B cell (primary cell): ENCODE measurements at regions not wholly inside any gene's neighbourhood (a gene's known extent, or its start where the extent isn't known, plus 50 kb on each side); places are given as distances from the start of the nearest gene placed in this dataset.

ENCODE experiments used
- ATAC-seq: fragments of 200-7000 bp; cut with Tn5 transposase; one replicate; pipeline ENCODE4 v1.10.0; 2021; ENCODE audit warnings: low read depth, mild to moderate bottlenecking, moderate number of reproducible peaks, moderate library complexity
- CTCF ChIA-PET: fragments of 350-600 bp; sonication (Branson Sonifier 250); formaldehyde crosslinking; loops from one replicate; lab custom pipeline; 2021; ENCODE audit warnings: antibody characterized with exemption, inconsistent platforms; lab: Charles Lee
- POLR2A ChIA-PET: fragments of 350-600 bp; sonication (Branson Sonifier 250); formaldehyde crosslinking; loops from one replicate; lab custom pipeline; 2021; ENCODE audit warnings: antibody characterized with exemption; lab: Charles Lee
- DNase-seq: peaks from one replicate; pipeline ENCODE4 v3.0.0; 2013
- H2AFZ ChIP-seq: 2 replicates; pipeline ENCODE4 v1.6.1; 2012; ENCODE audit warnings: mild to moderate bottlenecking, low read depth, low read length; ENCODE audit not compliant: insufficient read depth, poor library complexity, severe bottlenecking
- H3K27ac ChIP-seq, 2 donors: 1 replicate in 1 of 2; 2 replicates in 1 of 2; pipeline ENCODE4 v1.5.1; 2012 to 2013; ENCODE audit warnings: low read length in 2 of 2, mild to moderate bottlenecking in 2 of 2, moderate library complexity in 1 of 2
- H3K27me3 ChIP-seq, 4 experiments: fragments of 200-600 bp in 1 of 4; sonication (generic) in 1 of 4; replicated peaks in 1 of 4; 1 replicate in 2 of 4; 2 replicates in 2 of 4; pipeline versions ENCODE4 v1.6.1 to v1.7.0; 2013 to 2016; ENCODE audit warnings: low read length in 3 of 4, mild to moderate bottlenecking in 2 of 4, mixed read lengths in 1 of 4, moderate library complexity in 1 of 4; ENCODE audit not compliant: insufficient read depth in 4 of 4, control insufficient read depth in 3 of 4; ENCODE audit errors: control extremely low read depth in 1 of 4
- H3K36me3 ChIP-seq, 2 experiments: replicated peaks in 1 of 2; 1 replicate in 1 of 2; 2 replicates in 1 of 2; pipeline versions ENCODE4 v1.6.1 to v1.7.1; 2013; ENCODE audit warnings: low read length in 1 of 2; ENCODE audit not compliant: insufficient read depth in 2 of 2, control insufficient read depth in 1 of 2; ENCODE audit errors: control extremely low read depth in 1 of 2, extremely low read depth in 1 of 2
- H3K4me1 ChIP-seq, 2 donors: fragments of 200-600 bp in 1 of 2; sonication (generic) in 1 of 2; 1 replicate in 1 of 2; 2 replicates in 1 of 2; pipeline versions ENCODE4 v1.5.1 to v1.6.1; 2013 to 2017; ENCODE audit warnings: low read length in 2 of 2; ENCODE audit not compliant: control insufficient read depth in 2 of 2, insufficient read depth in 2 of 2
- H3K4me2 ChIP-seq: replicated peaks from 2 replicates; pipeline ENCODE3; 2012; ENCODE audit warnings: mild to moderate bottlenecking, low read depth, low read length; ENCODE audit not compliant: poor library complexity, severe bottlenecking
- H3K4me3 ChIP-seq, 5 experiments: fragments of 200-600 bp in 1 of 5; sonication (generic) in 1 of 5; 1 replicate in 3 of 5; 2 replicates in 2 of 5; pipeline versions ENCODE4 v1.5.1 to v1.7.0; 2011 to 2016; ENCODE audit warnings: low read length in 4 of 5, mild to moderate bottlenecking in 4 of 5, low read depth in 2 of 5, control low read depth in 1 of 5, moderate library complexity in 1 of 5; ENCODE audit not compliant: insufficient read depth in 1 of 5; ENCODE audit errors: control extremely low read depth in 1 of 5, extremely low read depth in 1 of 5
- H3K79me2 ChIP-seq: fragments of 200-600 bp; sonication (generic); one replicate; pipeline ENCODE4 v1.6.0; 2016; ENCODE audit warnings: low read length; ENCODE audit not compliant: control insufficient read depth, insufficient read depth
- H3K9ac ChIP-seq: fragments of 200-600 bp; sonication (generic); 2 replicates; pipeline ENCODE4 v1.6.1; 2017; ENCODE audit warnings: mild to moderate bottlenecking, low read length, moderate library complexity
- H3K9me3 ChIP-seq, 3 donors: one replicate each; pipeline versions ENCODE4 v1.6.1 to v1.7.1; 2013; ENCODE audit warnings: low read length in 2 of 3; ENCODE audit not compliant: control insufficient read depth in 2 of 3, insufficient read depth in 1 of 3; ENCODE audit errors: control extremely low read depth in 1 of 3
- H4K20me1 ChIP-seq: 2 replicates; pipeline ENCODE4 v1.6.0; 2012; ENCODE audit warnings: mild to moderate bottlenecking, low read length; ENCODE audit not compliant: insufficient read depth, control insufficient read depth, poor library complexity, severe bottlenecking
- H3K27ac Mint-ChIP-seq: one replicate; pipeline ENCODE4 v1.8.0; 2021; ENCODE audit warnings: mixed read lengths
- H3K27me3 Mint-ChIP-seq: one replicate; pipeline ENCODE4 v1.8.0; 2021; ENCODE audit warnings: mixed read lengths
- H3K4me1 Mint-ChIP-seq: one replicate; pipeline ENCODE4 v1.8.0; 2021; ENCODE audit warnings: mixed read lengths
- H3K4me3 Mint-ChIP-seq: one replicate; pipeline ENCODE4 v1.8.0; 2021; ENCODE audit warnings: mixed read lengths
- H3K9me3 Mint-ChIP-seq: one replicate; pipeline ENCODE4 v1.8.0; 2022; ENCODE audit warnings: mixed read lengths; ENCODE audit not compliant: insufficient read depth
- EZH2 ChIP-seq: IDR thresholded peaks from 2 replicates; pipeline ENCODE4 v1.6.1; 2012; ENCODE audit warnings: borderline replicate concordance, low read depth, mild to moderate bottlenecking, moderate library complexity, low read length; ENCODE audit not compliant: insufficient read depth, poor library complexity, severe bottlenecking
- WGBS: methylation state at CpG from one replicate; pipeline ENCODE4 v1.1.5; 2013; ENCODE audit warnings: missing lambda C conversion rate; ENCODE audit not compliant: insufficient coverage; 5-methylcytosine and 5-hydroxymethylcytosine counted together
- intact Hi-C: fragments of 100-400 bp; cut with micrococcal nuclease; formaldehyde crosslinking; loops from one replicate; pipeline ENCODE4 v1.10.0; 2022
- TF ChIP-seq, protein P1 (sequence below): fragments of 200-600 bp; IDR thresholded peaks from one replicate; pipeline ENCODE4 v1.8.0; 2022; ENCODE audit warnings: antibody characterized with exemption, mild to moderate bottlenecking

DNA sequence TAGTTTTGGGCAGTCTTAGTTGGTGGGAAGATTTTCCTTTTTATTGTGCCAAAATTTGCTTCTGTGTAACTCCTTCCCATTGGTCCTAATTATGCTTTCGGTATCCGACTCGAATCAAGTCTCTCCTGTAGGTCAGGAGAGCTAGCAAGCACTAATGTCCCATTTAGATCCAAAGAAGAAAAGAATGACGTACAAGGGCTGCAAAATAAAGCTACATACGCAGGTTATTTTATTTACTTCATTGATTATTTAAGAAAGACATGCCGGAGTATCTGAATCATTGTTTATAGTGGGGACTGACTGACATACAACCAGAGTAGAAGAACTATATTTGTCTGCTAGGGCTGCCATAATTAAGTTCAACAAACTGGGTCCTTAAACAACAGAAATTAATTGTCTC lies 648.5 kb downstream of the CPS1 start:
- Mint-ChIP-seq H3K27me3 (no peaks in the 10 kb centered on the region), H3K27ac (no peak overlapping the region), H3K9me3 (no peaks in the 10 kb centered on the region), H3K4me1 (no peaks in the 10 kb centered on the region), H3K4me3 (no peak overlapping the region)
- H2AFZ ChIP-seq, result no peak overlapping the region
- no peaks in the 10 kb centered on the region for H3K4me1 ChIP-seq
- H3K4me2 ChIP-seq, result no peak overlapping the region
- intact Hi-C loops, result no loop called here
- no peaks in the 10 kb centered on the region for H3K36me3 ChIP-seq
- ChIA-PET CTCF (no interaction called here), POLR2A (no interaction called here)
- DNase-seq (no peak), ATAC-seq (no peak)
- no CpG with 5 or more reads among the region's 6 CpGs for WGBS
- H3K79me2 ChIP-seq, result no peaks in the 10 kb centered on the region
- TF ChIP-seq, protein P1, sequence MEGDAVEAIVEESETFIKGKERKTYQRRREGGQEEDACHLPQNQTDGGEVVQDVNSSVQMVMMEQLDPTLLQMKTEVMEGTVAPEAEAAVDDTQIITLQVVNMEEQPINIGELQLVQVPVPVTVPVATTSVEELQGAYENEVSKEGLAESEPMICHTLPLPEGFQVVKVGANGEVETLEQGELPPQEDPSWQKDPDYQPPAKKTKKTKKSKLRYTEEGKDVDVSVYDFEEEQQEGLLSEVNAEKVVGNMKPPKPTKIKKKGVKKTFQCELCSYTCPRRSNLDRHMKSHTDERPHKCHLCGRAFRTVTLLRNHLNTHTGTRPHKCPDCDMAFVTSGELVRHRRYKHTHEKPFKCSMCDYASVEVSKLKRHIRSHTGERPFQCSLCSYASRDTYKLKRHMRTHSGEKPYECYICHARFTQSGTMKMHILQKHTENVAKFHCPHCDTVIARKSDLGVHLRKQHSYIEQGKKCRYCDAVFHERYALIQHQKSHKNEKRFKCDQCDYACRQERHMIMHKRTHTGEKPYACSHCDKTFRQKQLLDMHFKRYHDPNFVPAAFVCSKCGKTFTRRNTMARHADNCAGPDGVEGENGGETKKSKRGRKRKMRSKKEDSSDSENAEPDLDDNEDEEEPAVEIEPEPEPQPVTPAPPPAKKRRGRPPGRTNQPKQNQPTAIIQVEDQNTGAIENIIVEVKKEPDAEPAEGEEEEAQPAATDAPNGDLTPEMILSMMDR, result no peak
- no peak for TF ChIP-seq EZH2
- no peak overlapping the region for H3K27ac ChIP-seq
- no peaks in the 10 kb centered on the region for H3K9me3 ChIP-seq
- no peak overlapping the region for H3K4me3 ChIP-seq
- H3K27me3 ChIP-seq, result no peaks in the 10 kb centered on the region
- H4K20me1 ChIP-seq, result no peaks in the 10 kb centered on the region
- H3K9ac ChIP-seq, result no peak overlapping the region

GRCh38 chr2:211205358-211205757 lies 649.0 kb downstream of the CPS1 start:
- Histone ChIP-seq H3K9ac (no peak overlapping the region), H3K4me1 (no peaks in the 10 kb centered on the region), H3K9me3 (no peaks in the 10 kb centered on the region), H3K4me3 (no peak overlapping the region), H3K27me3 (no peaks in the 10 kb centered on the region), H3K36me3 (no peaks in the 10 kb centered on the region), H2AFZ (no peak overlapping the region), H3K27ac (no peak overlapping the region), H3K79me2 (no peaks in the 10 kb centered on the region), H3K4me2 (no peak overlapping the region), H4K20me1 (no peaks in the 10 kb centered on the region)
- H3K4me1 Mint-ChIP-seq, result no peaks in the 10 kb centered on the region
- DNase-seq, result no peak
- H3K27ac Mint-ChIP-seq, result no peak overlapping the region
- no peak overlapping the region for H3K4me3 Mint-ChIP-seq
- ATAC-seq, result no peak
- TF ChIP-seq, protein P1, result no peak
- no peak for TF ChIP-seq EZH2
- H3K27me3 Mint-ChIP-seq, result no peaks in the 10 kb centered on the region
- H3K9me3 Mint-ChIP-seq, result no peaks in the 10 kb centered on the region
- no CpG with 5 or more reads among the region's 1 CpG for WGBS
- intact Hi-C loops, result no loop called here
- ChIA-PET CTCF (no interaction called here), POLR2A (no interaction called here)
